Parathyroid adenoma (tissue), 2 donors: ENCODE measurements at regions not wholly inside any gene's neighbourhood (a gene's known extent, or its start where the extent isn't known, plus 50 kb on each side); places are given as distances from the start of the nearest gene placed in this dataset.

Experiments used
- H2AFZ ChIP-seq: fragments of 300-600 bp; sonication (generic); one replicate; pipeline ENCODE4 v1.7.0; 2017; ENCODE audit warnings: antibody characterized with exemption, mild to moderate bottlenecking
- H3K27ac ChIP-seq: fragments of 300-600 bp; sonication (generic); one replicate; pipeline ENCODE4 v1.7.0; 2017
- H3K27me3 ChIP-seq: fragments of 300-600 bp; sonication (generic); one replicate; pipeline ENCODE4 v1.7.0; 2017; ENCODE audit warnings: low read length; ENCODE audit not compliant: control insufficient read depth, insufficient read depth
- H3K36me3 ChIP-seq: fragments of 300-600 bp; sonication (generic); one replicate; pipeline ENCODE4 v1.7.0; 2017; ENCODE audit warnings: low read length; ENCODE audit not compliant: control insufficient read depth, insufficient read depth
- H3K4me1 ChIP-seq: fragments of 300-600 bp; sonication (generic); one replicate; pipeline ENCODE4 v1.7.0; 2017; ENCODE audit warnings: control low read depth
- H3K4me2 ChIP-seq: fragments of 300-600 bp; sonication (generic); one replicate; pipeline ENCODE4 v1.7.0; 2017; ENCODE audit warnings: low read length
- H3K4me3 ChIP-seq: fragments of 300-600 bp; sonication (generic); one replicate; pipeline ENCODE4 v1.7.0; 2017; ENCODE audit warnings: low read depth, low read length
- H3K79me2 ChIP-seq: fragments of 300-600 bp; sonication (generic); one replicate; pipeline ENCODE4 v1.7.0; 2017; ENCODE audit warnings: control low read depth
- H3K9ac ChIP-seq: fragments of 300-600 bp; sonication (generic); one replicate; pipeline ENCODE4 v1.7.0; 2017; ENCODE audit warnings: mild to moderate bottlenecking
- H3K9me3 ChIP-seq: fragments of 300-600 bp; sonication (generic); one replicate; pipeline ENCODE4 v1.7.0; 2017; ENCODE audit warnings: low read length; ENCODE audit not compliant: control insufficient read depth
- CTCF ChIP-seq: fragments of 300-600 bp; sonication (generic); IDR thresholded peaks from one replicate; pipeline ENCODE4 v1.7.0; 2017; ENCODE audit warnings: antibody characterized with exemption, mild to moderate bottlenecking
- donor health status: primary hyperparathyroidism.

GRCh38 chr10:4129866-4130477, 345.0 kb upstream of the KLF6 start:
- Histone ChIP-seq H3K79me2 (no peaks in the 10 kb centered on the region), H3K4me2 (no peak overlapping the region), H3K4me3 (no peak overlapping the region), H3K4me1 (peaks cover 3% of the 10 kb centered on the region), H2AFZ (no peak overlapping the region), H3K9me3 (no peaks in the 10 kb centered on the region), H3K9ac (no peak overlapping the region), H3K27ac (no peak overlapping the region), H3K36me3 (no peaks in the 10 kb centered on the region), H3K27me3 (no peaks in the 10 kb centered on the region)
- no peak for TF ChIP-seq CTCF

GRCh38 chr10:4127518-4128315, 342.7 kb upstream of the KLF6 start:
- Histone ChIP-seq H3K9ac (no peak overlapping the region), H3K79me2 (no peaks in the 10 kb centered on the region), H3K9me3 (no peaks in the 10 kb centered on the region), H2AFZ (no peak overlapping the region), H3K4me3 (no peak overlapping the region), H3K27me3 (no peaks in the 10 kb centered on the region), H3K27ac (no peak overlapping the region), H3K36me3 (no peaks in the 10 kb centered on the region), H3K4me1 (peaks cover 3% of the 10 kb centered on the region), H3K4me2 (no peak overlapping the region)
- no peak for TF ChIP-seq CTCF

GRCh38 chr10:4125776-4126175, 340.8 kb upstream of the KLF6 start:
- no peaks in the 10 kb centered on the region for H3K27me3 ChIP-seq
- H3K79me2 ChIP-seq: no peaks in the 10 kb centered on the region
- no peaks in the 10 kb centered on the region for H3K9me3 ChIP-seq
- no peak overlapping the region for H2AFZ ChIP-seq
- H3K4me2 ChIP-seq: no peak overlapping the region
- no peaks in the 10 kb centered on the region for H3K4me1 ChIP-seq
- H3K4me3 ChIP-seq: no peak overlapping the region
- H3K36me3 ChIP-seq: no peaks in the 10 kb centered on the region
- no peak overlapping the region for H3K9ac ChIP-seq
- TF ChIP-seq CTCF: no peak
- H3K27ac ChIP-seq: no peak overlapping the region

- Histone ChIP-seq H3K79me2 (no peaks in the 10 kb centered on the region), H3K36me3 (no peaks in the 10 kb centered on the region), H3K4me3 (no peak overlapping the region), H3K27me3 (no peaks in the 10 kb centered on the region), H3K27ac (no peak overlapping the region), H2AFZ (no peak overlapping the region), H3K4me1 (no peaks in the 10 kb centered on the region), H3K9ac (no peak overlapping the region), H3K4me2 (no peak overlapping the region), H3K9me3 (no peaks in the 10 kb centered on the region)
- TF ChIP-seq CTCF: no peak
Measured at GRCh38 chr10:4121502-4122380, 336.7 kb upstream of the KLF6 start.
